ENCODE measurements at regions not wholly inside any gene's neighbourhood (a gene's known extent, or its start where the extent isn't known, plus 50 kb on each side); places are given as distances from the start of the nearest gene placed in this dataset.

DNA sequence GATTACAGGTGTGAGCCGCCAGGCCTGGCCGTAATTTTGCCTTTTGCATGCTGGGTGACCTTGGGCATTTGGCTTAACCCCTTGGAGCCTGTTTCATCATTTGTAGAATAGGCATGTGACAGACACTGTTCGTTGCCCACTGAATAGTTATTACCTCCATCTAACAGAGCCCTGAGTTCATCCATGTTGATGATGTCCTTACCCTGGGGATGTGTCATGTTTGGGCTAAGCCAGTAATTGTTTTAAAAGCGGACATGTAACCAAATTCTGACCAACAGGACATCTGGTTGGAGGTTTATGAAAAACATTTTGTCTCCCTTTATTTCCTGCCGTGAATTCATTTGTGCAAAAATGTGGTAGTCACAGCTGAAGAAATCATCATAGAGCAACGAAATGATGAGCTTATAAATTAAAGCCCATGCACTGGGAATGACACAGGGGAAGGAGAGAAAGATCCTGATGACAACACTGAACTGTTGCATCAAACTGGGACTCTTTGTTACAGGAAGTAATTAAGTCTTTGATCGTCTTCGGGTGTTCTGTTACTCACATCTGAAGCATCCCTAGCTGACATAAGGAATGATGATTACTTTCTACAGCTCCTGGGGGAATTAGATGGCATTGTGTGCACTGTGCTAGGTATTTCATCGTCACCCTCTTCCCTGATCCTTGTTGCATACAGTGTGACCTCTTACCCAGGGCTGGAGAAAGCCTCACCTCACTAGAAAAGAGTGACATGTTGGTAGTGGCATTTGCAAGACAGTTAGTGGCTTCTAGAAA is 117.8 kb downstream of the FGF18 start:
- peak; percentile 73 to 80 for DNase-seq
- Histone ChIP-seq H2BK12ac (ENCODE audit: low read length) (no peak overlapping the region), H3K79me1 (ENCODE audit: low read length) (no peaks in the 10 kb centered on the region), H3K4me2 (ENCODE audit: low read length) (no peak overlapping the region), H2AK5ac (ENCODE audit: low read length) (no peak overlapping the region), H3K79me2 (ENCODE audit: control insufficient read depth, insufficient read depth, low read length, poor library complexity) (no peaks in the 10 kb centered on the region), H3K4ac (ENCODE audit: low read depth, low read length) (no peak overlapping the region), H3K9me3 (ENCODE audit: insufficient read depth, low read depth, low read length) (no peaks in the 10 kb centered on the region), H3K36me3 (ENCODE audit: control insufficient read depth in 1 of 2, insufficient read depth in 2 of 2, low read length in 2 of 2) (no peaks in the 10 kb centered on the region), H3K27ac (ENCODE audit: low read depth, low read length) (no peak overlapping the region), H3K27me3 (ENCODE audit: insufficient read depth, low read length) (no peaks in the 10 kb centered on the region), H3K14ac (ENCODE audit: low read length) (no peak overlapping the region), H4K8ac (ENCODE audit: low read depth, low read length) (no peak overlapping the region), H3K4me1 (ENCODE audit: control insufficient read depth in 1 of 2, insufficient read depth in 2 of 2, low read length in 2 of 2) (peaks cover 0 to 2% of the 10 kb centered on the region in 2 experiments), H3K4me3 (ENCODE audit: low read depth, low read length) (no peak overlapping the region), H3K9ac (ENCODE audit: low read length) (no peak overlapping the region), H2BK120ac (ENCODE audit: insufficient read depth, low read length, poor library complexity) (no peak overlapping the region), H4K91ac (ENCODE audit: low read depth, low read length) (no peak overlapping the region), H2AFZ (ENCODE audit: insufficient read depth, low read length, poor library complexity) (no peak overlapping the region), H3K23ac (ENCODE audit: low read length) (no peak overlapping the region), H2BK5ac (ENCODE audit: low read depth, low read length, poor library complexity) (no peak overlapping the region), H3K18ac (ENCODE audit: low read length) (no peak overlapping the region), H4K12ac (ENCODE audit: low read depth, low read length) (no peak overlapping the region)
- WGBS (ENCODE audit: extremely low coverage, insufficient coverage, insufficient read length), result no CpG with 5 or more reads among the region's 9 CpGs

DNA sequence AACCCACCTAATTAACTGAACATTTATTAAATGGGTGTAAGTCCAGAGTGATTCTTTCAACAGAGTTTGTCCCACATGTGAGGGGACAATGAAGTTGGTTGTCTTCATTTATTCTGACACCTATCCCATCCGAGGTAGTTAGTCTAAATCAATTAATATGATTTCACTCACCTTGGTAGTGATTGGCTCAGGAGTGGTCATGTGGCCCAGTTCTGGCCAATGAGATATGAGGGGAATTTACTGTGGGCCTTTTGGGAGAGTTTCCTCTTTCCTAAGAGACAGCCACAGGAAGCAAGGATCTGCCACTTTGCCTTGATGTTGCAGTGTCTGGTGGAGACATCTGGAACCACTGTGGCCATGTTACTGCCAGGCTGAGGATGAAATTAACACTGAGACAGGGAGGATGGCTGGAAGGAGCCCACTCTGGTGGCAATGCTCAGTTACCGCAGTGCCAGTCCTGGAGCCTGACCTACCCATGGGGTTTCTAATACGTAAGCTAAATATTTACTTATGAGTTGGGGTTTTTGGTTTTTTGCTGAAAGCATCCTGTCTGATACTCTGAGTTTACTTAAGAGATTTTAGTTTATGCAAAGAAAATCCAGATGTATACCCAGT is 118.6 kb downstream of the FGF18 start:
- no peak overlapping the region for H4K12ac ChIP-seq (ENCODE audit: low read depth, low read length)
- H3K27me3 ChIP-seq (ENCODE audit: insufficient read depth, low read length), result no peaks in the 10 kb centered on the region
- no peak overlapping the region for H3K18ac ChIP-seq (ENCODE audit: low read length)
- WGBS (ENCODE audit: extremely low coverage, insufficient coverage, insufficient read length), result no CpG with 5 or more reads among the region's 3 CpGs
- H3K4me2 ChIP-seq (ENCODE audit: low read length), result no peak overlapping the region
- H2AFZ ChIP-seq (ENCODE audit: insufficient read depth, low read length, poor library complexity), result no peak overlapping the region
- no peak overlapping the region for H4K91ac ChIP-seq (ENCODE audit: low read depth, low read length)
- peaks cover 0 to 2% of the 10 kb centered on the region in 2 experiments for H3K4me1 ChIP-seq (ENCODE audit: control insufficient read depth in 1 of 2, insufficient read depth in 2 of 2, low read length in 2 of 2)
- no peak overlapping the region for H3K23ac ChIP-seq (ENCODE audit: low read length)
- H4K8ac ChIP-seq (ENCODE audit: low read depth, low read length), result no peak overlapping the region
- no peaks in the 10 kb centered on the region for H3K79me2 ChIP-seq (ENCODE audit: control insufficient read depth, insufficient read depth, low read length, poor library complexity)
- H2BK12ac ChIP-seq (ENCODE audit: low read length), result no peak overlapping the region
- H3K36me3 ChIP-seq (ENCODE audit: control insufficient read depth in 1 of 2, insufficient read depth in 2 of 2, low read length in 2 of 2), result no peaks in the 10 kb centered on the region
- H2BK5ac ChIP-seq (ENCODE audit: low read depth, low read length, poor library complexity), result no peak overlapping the region
- H3K4ac ChIP-seq (ENCODE audit: low read depth, low read length), result no peak overlapping the region
- no peak overlapping the region for H2AK5ac ChIP-seq (ENCODE audit: low read length)
- H3K14ac ChIP-seq (ENCODE audit: low read length), result no peak overlapping the region
- H3K4me3 ChIP-seq (ENCODE audit: low read depth, low read length), result no peak overlapping the region
- no peaks in the 10 kb centered on the region for H3K79me1 ChIP-seq (ENCODE audit: low read length)
- H3K9me3 ChIP-seq (ENCODE audit: insufficient read depth, low read depth, low read length), result no peaks in the 10 kb centered on the region
- no peak overlapping the region for H3K27ac ChIP-seq (ENCODE audit: low read depth, low read length)
- H3K9ac ChIP-seq (ENCODE audit: low read length), result no peak overlapping the region
- no peak for DNase-seq
- H2BK120ac ChIP-seq (ENCODE audit: insufficient read depth, low read length, poor library complexity), result no peak overlapping the region

DNA sequence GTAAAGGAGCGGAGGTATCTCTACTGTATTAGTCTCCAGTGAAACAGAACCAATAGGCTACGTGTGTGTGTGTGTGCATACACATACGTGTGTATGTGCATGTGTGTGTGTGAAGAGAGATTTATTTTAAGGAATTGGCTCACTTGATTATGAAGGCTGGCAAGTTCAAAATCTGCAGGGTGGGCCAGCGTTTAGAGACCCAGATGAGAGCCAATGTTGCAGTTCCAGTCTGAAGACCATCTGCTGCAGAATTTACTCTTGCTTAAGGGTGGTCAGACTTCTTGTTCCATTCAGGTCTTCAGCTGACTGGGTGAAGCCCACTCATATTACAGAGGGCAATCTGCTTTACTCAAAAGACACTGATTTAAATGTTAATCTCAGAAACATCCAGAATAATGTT is 119.2 kb downstream of the FGF18 start:
- Histone ChIP-seq H3K27ac (ENCODE audit: low read depth, low read length) (no peak overlapping the region), H3K23ac (ENCODE audit: low read length) (no peak overlapping the region), H3K18ac (ENCODE audit: low read length) (no peak overlapping the region), H3K4ac (ENCODE audit: low read depth, low read length) (no peak overlapping the region), H4K8ac (ENCODE audit: low read depth, low read length) (no peak overlapping the region), H2AK5ac (ENCODE audit: low read length) (no peak overlapping the region), H2BK5ac (ENCODE audit: low read depth, low read length, poor library complexity) (no peak overlapping the region), H3K4me2 (ENCODE audit: low read length) (no peak overlapping the region), H3K14ac (ENCODE audit: low read length) (no peak overlapping the region), H4K91ac (ENCODE audit: low read depth, low read length) (no peak overlapping the region), H3K4me3 (ENCODE audit: low read depth, low read length) (no peak overlapping the region), H3K79me2 (ENCODE audit: control insufficient read depth, insufficient read depth, low read length, poor library complexity) (no peaks in the 10 kb centered on the region), H4K12ac (ENCODE audit: low read depth, low read length) (no peak overlapping the region), H3K9ac (ENCODE audit: low read length) (no peak overlapping the region), H3K4me1 (ENCODE audit: control insufficient read depth in 1 of 2, insufficient read depth in 2 of 2, low read length in 2 of 2) (peaks cover 0 to 2% of the 10 kb centered on the region in 2 experiments), H3K79me1 (ENCODE audit: low read length) (no peaks in the 10 kb centered on the region), H2AFZ (ENCODE audit: insufficient read depth, low read length, poor library complexity) (no peak overlapping the region), H2BK120ac (ENCODE audit: insufficient read depth, low read length, poor library complexity) (no peak overlapping the region), H3K9me3 (ENCODE audit: insufficient read depth, low read depth, low read length) (no peaks in the 10 kb centered on the region), H3K27me3 (ENCODE audit: insufficient read depth, low read length) (no peaks in the 10 kb centered on the region), H2BK12ac (ENCODE audit: low read length) (no peak overlapping the region), H3K36me3 (ENCODE audit: control insufficient read depth in 1 of 2, insufficient read depth in 2 of 2, low read length in 2 of 2) (no peaks in the 10 kb centered on the region)
- DNase-seq, result no peak
- no CpG with 5 or more reads among the region's 4 CpGs for WGBS (ENCODE audit: extremely low coverage, insufficient coverage, insufficient read length)

DNA sequence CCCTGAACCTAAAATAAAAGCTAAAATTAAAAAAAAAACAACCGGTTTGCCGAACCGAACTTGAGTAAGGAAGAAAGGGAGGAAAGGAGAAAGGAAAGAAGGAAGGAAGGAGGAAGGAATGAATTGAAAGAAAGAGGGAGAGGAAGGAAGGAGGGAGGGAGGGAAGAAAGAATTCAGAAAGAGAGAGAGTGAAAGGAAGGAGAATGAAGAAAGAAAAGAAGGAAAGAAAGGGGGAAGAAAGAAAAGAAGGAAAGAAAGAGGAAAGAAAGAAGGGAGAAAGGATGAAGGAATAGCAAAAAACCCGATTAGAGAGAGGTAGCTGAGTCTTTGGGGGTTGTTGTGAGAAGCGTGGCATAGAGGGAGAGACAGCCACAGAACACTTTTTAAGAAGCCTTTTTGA is 121.4 kb downstream of the FGF18 start:
- no peak overlapping the region for H2AFZ ChIP-seq (ENCODE audit: insufficient read depth, low read length, poor library complexity)
- H3K79me1 ChIP-seq (ENCODE audit: low read length), result no peaks in the 10 kb centered on the region
- no peak overlapping the region for H2BK120ac ChIP-seq (ENCODE audit: insufficient read depth, low read length, poor library complexity)
- H3K4ac ChIP-seq (ENCODE audit: low read depth, low read length), result no peak overlapping the region
- no peak overlapping the region for H2AK5ac ChIP-seq (ENCODE audit: low read length)
- H3K18ac ChIP-seq (ENCODE audit: low read length), result no peak overlapping the region
- H3K36me3 ChIP-seq (ENCODE audit: control insufficient read depth in 1 of 2, insufficient read depth in 2 of 2, low read length in 2 of 2), result no peaks in the 10 kb centered on the region
- no peak overlapping the region for H4K91ac ChIP-seq (ENCODE audit: low read depth, low read length)
- no CpG with 5 or more reads among the region's 5 CpGs for WGBS (ENCODE audit: extremely low coverage, insufficient coverage, insufficient read length)
- H3K23ac ChIP-seq (ENCODE audit: low read length), result no peak overlapping the region
- no peak overlapping the region for H3K27ac ChIP-seq (ENCODE audit: low read depth, low read length)
- H3K4me2 ChIP-seq (ENCODE audit: low read length), result no peak overlapping the region
- H3K14ac ChIP-seq (ENCODE audit: low read length), result no peak overlapping the region
- no peaks in the 10 kb centered on the region for H3K4me1 ChIP-seq (ENCODE audit: control insufficient read depth in 1 of 2, insufficient read depth in 2 of 2, low read length in 2 of 2)
- DNase-seq, result no peak
- H3K9me3 ChIP-seq (ENCODE audit: insufficient read depth, low read depth, low read length), result peaks cover 2% of the 10 kb centered on the region
- no peak overlapping the region for H4K8ac ChIP-seq (ENCODE audit: low read depth, low read length)
- no peak overlapping the region for H3K9ac ChIP-seq (ENCODE audit: low read length)
- no peak overlapping the region for H3K4me3 ChIP-seq (ENCODE audit: low read depth, low read length)
- H3K27me3 ChIP-seq (ENCODE audit: insufficient read depth, low read length), result no peaks in the 10 kb centered on the region
- H4K12ac ChIP-seq (ENCODE audit: low read depth, low read length), result no peak overlapping the region
- no peak overlapping the region for H2BK12ac ChIP-seq (ENCODE audit: low read length)
- no peak overlapping the region for H2BK5ac ChIP-seq (ENCODE audit: low read depth, low read length, poor library complexity)
- H3K79me2 ChIP-seq (ENCODE audit: control insufficient read depth, insufficient read depth, low read length, poor library complexity), result no peaks in the 10 kb centered on the region
